ENCODE measurements at regions not wholly inside any gene's neighbourhood (a gene's known extent, or its start where the extent isn't known, plus 50 kb on each side); places are given as distances from the start of the nearest gene placed in this dataset.

- Mint-ChIP-seq H3K27ac (no peak overlapping the region), H3K27me3 (ENCODE audit: low read depth) (no peaks in the 10 kb centered on the region), H3K4me1 (0 out of 4 replicates have a peak, but pooled peaks cover 0 to under 1% of the 10 kb centered on the region in 2 experiments), H3K36me3 (ENCODE audit: insufficient read depth in 1 of 3, low read depth in 3 of 3) (no peaks in the 10 kb centered on the region), H3K9me3 (no peaks in the 10 kb centered on the region), H3K4me3 (no peak overlapping the region)
- no peak for DNase-seq
- TF ChIP-seq, protein P1, sequence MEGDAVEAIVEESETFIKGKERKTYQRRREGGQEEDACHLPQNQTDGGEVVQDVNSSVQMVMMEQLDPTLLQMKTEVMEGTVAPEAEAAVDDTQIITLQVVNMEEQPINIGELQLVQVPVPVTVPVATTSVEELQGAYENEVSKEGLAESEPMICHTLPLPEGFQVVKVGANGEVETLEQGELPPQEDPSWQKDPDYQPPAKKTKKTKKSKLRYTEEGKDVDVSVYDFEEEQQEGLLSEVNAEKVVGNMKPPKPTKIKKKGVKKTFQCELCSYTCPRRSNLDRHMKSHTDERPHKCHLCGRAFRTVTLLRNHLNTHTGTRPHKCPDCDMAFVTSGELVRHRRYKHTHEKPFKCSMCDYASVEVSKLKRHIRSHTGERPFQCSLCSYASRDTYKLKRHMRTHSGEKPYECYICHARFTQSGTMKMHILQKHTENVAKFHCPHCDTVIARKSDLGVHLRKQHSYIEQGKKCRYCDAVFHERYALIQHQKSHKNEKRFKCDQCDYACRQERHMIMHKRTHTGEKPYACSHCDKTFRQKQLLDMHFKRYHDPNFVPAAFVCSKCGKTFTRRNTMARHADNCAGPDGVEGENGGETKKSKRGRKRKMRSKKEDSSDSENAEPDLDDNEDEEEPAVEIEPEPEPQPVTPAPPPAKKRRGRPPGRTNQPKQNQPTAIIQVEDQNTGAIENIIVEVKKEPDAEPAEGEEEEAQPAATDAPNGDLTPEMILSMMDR (conservative IDR thresholded peaks at IDR 0.05): no peak
- H2BK5ac ChIP-seq (ENCODE audit: insufficient read length, low read length): no peak overlapping the region
- H3T11ph ChIP-seq (ENCODE audit: low read length): no peak overlapping the region
- no peak overlapping the region for H2BK15ac ChIP-seq (ENCODE audit: low read depth, low read length)
- no peak overlapping the region for H3K14ac ChIP-seq (ENCODE audit: insufficient read depth, low read length)
- no peak overlapping the region for H2BK120ac ChIP-seq (ENCODE audit: low read depth, low read length, poor library complexity, severe bottlenecking)
- no peaks in the 10 kb centered on the region for H4K20me1 ChIP-seq (ENCODE audit: control insufficient read depth, insufficient read depth, insufficient read length)
- H3K4me2 ChIP-seq (ENCODE audit: insufficient read depth, insufficient read length, low read length): no peak overlapping the region
- no peak overlapping the region for H3K27ac ChIP-seq (ENCODE audit: insufficient read length, low read depth, low read length)
- no peak overlapping the region for H2AFZ ChIP-seq (ENCODE audit: low read length)
- no peak overlapping the region for H3K9ac ChIP-seq (ENCODE audit: extremely low read depth, insufficient read length, low read length)
- H4K91ac ChIP-seq (ENCODE audit: insufficient read length, low read depth, low read length): no peak overlapping the region
- no peak overlapping the region for H3K23ac ChIP-seq (ENCODE audit: insufficient read length, low read depth, low read length)
- no peaks in the 10 kb centered on the region for H3K4me1 ChIP-seq (ENCODE audit: insufficient read depth, low read length)
- no peaks in the 10 kb centered on the region for H3K23me2 ChIP-seq (ENCODE audit: insufficient read length, low read depth, low read length, poor library complexity, severe bottlenecking)
- no peak overlapping the region for H3K18ac ChIP-seq (ENCODE audit: insufficient read length, low read depth, low read length)
- no peak overlapping the region for H3K56ac ChIP-seq (ENCODE audit: insufficient read length, low read depth, low read length)
- H4K5ac ChIP-seq (ENCODE audit: insufficient read length, low read depth, low read length): no peak overlapping the region
- no peaks in the 10 kb centered on the region for H3K27me3 ChIP-seq (ENCODE audit: insufficient read depth, low read length)
- H2BK12ac ChIP-seq (ENCODE audit: insufficient read length, low read depth, low read length): no peak overlapping the region
- H2BK20ac ChIP-seq (ENCODE audit: low read depth, low read length, poor library complexity, severe bottlenecking): no peak overlapping the region
- H3K79me1 ChIP-seq (ENCODE audit: insufficient read depth, low read depth, low read length, poor library complexity, severe bottlenecking): no peaks in the 10 kb centered on the region
- no peak overlapping the region for H4K8ac ChIP-seq (replicated peaks; ENCODE audit: insufficient read length, low read depth, low read length)
- H3K4ac ChIP-seq (ENCODE audit: low read depth, low read length): no peak overlapping the region
- no peaks in the 10 kb centered on the region for H3K9me3 ChIP-seq (ENCODE audit: control insufficient read depth, low read depth, low read length)
- no peak overlapping the region for H2AK5ac ChIP-seq (ENCODE audit: insufficient read length, low read length)
- H3K79me2 ChIP-seq (ENCODE audit: insufficient read depth, low read length): no peaks in the 10 kb centered on the region
Observed at GRCh38 chr4:106810122-106810521, 226.0 kb downstream of the DKK2 start.

Measured in H9 (cell line).